ENCODE measurements at regions not wholly inside any gene's neighbourhood (a gene's known extent, or its start where the extent isn't known, plus 50 kb on each side); places are given as distances from the start of the nearest gene placed in this dataset.

GRCh38 chr4:67292636-67293035 is 252.7 kb downstream of the CENPC start:
- Histone ChIP-seq H3K36me3 (no peaks in the 10 kb centered on the region), H3K27me3 (no peaks in the 10 kb centered on the region), H3K27ac (no peak overlapping the region), H3K9me3 (no peaks in the 10 kb centered on the region), H3K4me1 (no peaks in the 10 kb centered on the region), H3K4me3 (no peak overlapping the region)
- DNase-seq: no peak
- TF ChIP-seq CTCF (IDR thresholded peaks at IDR 0.05) (no peak), POLR2A (IDR thresholded peaks at IDR 0.05) (no peak)

- H3K36me3 ChIP-seq: no peaks in the 10 kb centered on the region
- DNase-seq: no peak
- TF ChIP-seq CTCF (IDR thresholded peaks at IDR 0.05): no peak
- TF ChIP-seq POLR2A (IDR thresholded peaks at IDR 0.05): no peak
- no peaks in the 10 kb centered on the region for H3K27me3 ChIP-seq
- no peak overlapping the region for H3K4me3 ChIP-seq
- H3K27ac ChIP-seq: no peak overlapping the region
- H3K9me3 ChIP-seq: no peaks in the 10 kb centered on the region
- H3K4me1 ChIP-seq: no peaks in the 10 kb centered on the region
Measured at GRCh38 chr4:67292045-67292444, 253.3 kb downstream of the CENPC start.

- DNase-seq: no peak
- TF ChIP-seq CTCF (IDR thresholded peaks at IDR 0.05) (no peak), POLR2A (IDR thresholded peaks at IDR 0.05) (no peak)
- H3K4me1 ChIP-seq: no peaks in the 10 kb centered on the region
Measured at GRCh38 chr4:67291644-67292043, 253.7 kb downstream of the CENPC start.

DNA sequence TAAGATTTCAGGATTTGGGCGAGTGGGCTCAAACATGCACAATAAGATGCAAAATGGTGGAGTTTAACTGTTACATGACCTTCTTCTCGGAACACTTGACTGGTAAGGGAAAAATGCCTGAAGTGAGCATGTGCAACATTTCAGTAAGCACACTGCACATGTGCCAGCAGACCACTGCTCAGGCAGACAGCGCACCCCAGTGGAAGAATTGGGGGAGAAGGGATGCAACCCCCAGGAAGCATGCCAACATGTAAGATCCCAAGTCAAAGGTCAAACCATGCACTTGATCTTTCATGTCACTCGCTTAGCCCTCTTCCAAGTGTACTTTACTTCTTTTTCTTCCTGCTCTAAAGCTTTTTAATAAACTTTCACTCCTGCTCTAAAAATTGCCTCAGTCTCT is 256.3 kb downstream of the CENPC start:
- H3K9me3 ChIP-seq: no peaks in the 10 kb centered on the region
- no peak for TF ChIP-seq CTCF (IDR thresholded peaks at IDR 0.05)
- TF ChIP-seq POLR2A (IDR thresholded peaks at IDR 0.05): no peak
- H3K4me1 ChIP-seq: no peaks in the 10 kb centered on the region
- H3K36me3 ChIP-seq: no peaks in the 10 kb centered on the region
- no peaks in the 10 kb centered on the region for H3K27me3 ChIP-seq
- no peak overlapping the region for H3K4me3 ChIP-seq
- DNase-seq: no peak
- no peak overlapping the region for H3K27ac ChIP-seq

More at GRCh38 chr4:67291644-67292043, 253.7 kb downstream of the CENPC start:
- Histone ChIP-seq H3K36me3 (no peaks in the 10 kb centered on the region), H3K9me3 (no peaks in the 10 kb centered on the region), H3K4me3 (no peak overlapping the region), H3K27ac (no peak overlapping the region), H3K27me3 (no peaks in the 10 kb centered on the region)

DNA sequence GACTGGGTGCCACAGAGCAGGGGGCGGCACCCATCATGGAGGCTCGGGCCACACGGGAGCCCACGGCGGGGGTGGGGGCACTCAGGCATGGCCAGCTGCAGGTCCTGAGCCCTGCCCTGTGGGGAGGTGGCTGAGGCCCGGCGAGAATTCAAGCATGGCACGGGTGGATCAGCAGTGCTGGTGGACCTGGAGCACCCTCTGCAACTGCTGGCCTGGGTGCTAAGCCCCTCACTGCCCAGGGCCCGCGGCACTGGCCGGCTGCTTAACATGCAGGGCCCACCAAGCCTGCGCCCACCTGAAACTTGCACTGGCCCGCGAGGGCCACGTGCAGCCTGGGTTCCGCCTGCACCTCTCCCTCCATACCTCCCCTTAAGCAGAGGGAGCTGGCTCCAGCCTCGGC is 258.6 kb downstream of the CENPC start:
- Histone ChIP-seq H3K4me1 (no peaks in the 10 kb centered on the region), H3K27ac (no peak overlapping the region), H3K4me3 (no peak overlapping the region), H3K9me3 (no peaks in the 10 kb centered on the region), H3K27me3 (no peaks in the 10 kb centered on the region), H3K36me3 (no peaks in the 10 kb centered on the region)
- no peak for TF ChIP-seq CTCF (IDR thresholded peaks at IDR 0.05)
- TF ChIP-seq POLR2A (IDR thresholded peaks at IDR 0.05): no peak
- no peak for DNase-seq

- no peaks in the 10 kb centered on the region for H3K9me3 ChIP-seq
- no peaks in the 10 kb centered on the region for H3K27me3 ChIP-seq
- no peaks in the 10 kb centered on the region for H3K36me3 ChIP-seq
- H3K27ac ChIP-seq: no peak overlapping the region
- no peaks in the 10 kb centered on the region for H3K4me1 ChIP-seq
- no peak overlapping the region for H3K4me3 ChIP-seq
- TF ChIP-seq POLR2A (IDR thresholded peaks at IDR 0.05) (no peak), CTCF (IDR thresholded peaks at IDR 0.05) (no peak)
- DNase-seq: no peak
Measured at GRCh38 chr4:67282749-67283148, 262.6 kb downstream of the CENPC start.
